ENCODE measurements at regions not wholly inside any gene's neighbourhood (a gene's known extent, or its start where the extent isn't known, plus 50 kb on each side); places are given as distances from the start of the nearest gene placed in this dataset.

DNA sequence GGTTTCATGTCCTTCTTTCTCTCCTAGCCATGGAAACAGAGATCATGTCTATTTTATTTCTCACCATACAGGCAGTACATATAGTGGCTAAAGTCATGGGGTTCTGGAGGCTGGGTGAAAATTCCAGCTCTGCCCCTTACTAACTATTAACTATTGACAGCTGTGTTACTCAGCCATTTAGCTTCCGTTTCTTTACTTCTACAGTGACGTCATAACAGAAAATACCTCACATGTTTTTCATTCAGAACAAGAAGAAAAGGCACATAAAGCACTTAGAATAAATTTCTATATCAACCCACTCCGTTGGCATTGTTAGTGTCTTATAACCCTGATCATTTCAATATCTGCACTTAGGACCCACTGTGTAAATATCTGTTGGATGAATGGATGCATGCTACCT is 1506.9 kb upstream of the TMEM132C start:
- intact Hi-C loops (cut with DNase I): no loop called here
- no peak overlapping the region for H3K4me3 ChIP-seq
- no peaks in the 10 kb centered on the region for H3K9me3 ChIP-seq (replicated peaks in 1 of 3)
- H3K36me3 ChIP-seq (replicated peaks in 1 of 2): no peaks in the 10 kb centered on the region
- WGBS, 4 donors: 58 to 79% (median 68%) methylated on average over 3 of the region's 3 CpGs
- DNase-seq: no peak
- no peaks in the 10 kb centered on the region for H3K27me3 ChIP-seq
- H3K27ac ChIP-seq: no peak overlapping the region
- TF ChIP-seq POLR2A (IDR thresholded peaks at IDR 0.05): no peak
- H3K4me1 ChIP-seq (replicated peaks in 1 of 2): no peaks in the 10 kb centered on the region

DNA sequence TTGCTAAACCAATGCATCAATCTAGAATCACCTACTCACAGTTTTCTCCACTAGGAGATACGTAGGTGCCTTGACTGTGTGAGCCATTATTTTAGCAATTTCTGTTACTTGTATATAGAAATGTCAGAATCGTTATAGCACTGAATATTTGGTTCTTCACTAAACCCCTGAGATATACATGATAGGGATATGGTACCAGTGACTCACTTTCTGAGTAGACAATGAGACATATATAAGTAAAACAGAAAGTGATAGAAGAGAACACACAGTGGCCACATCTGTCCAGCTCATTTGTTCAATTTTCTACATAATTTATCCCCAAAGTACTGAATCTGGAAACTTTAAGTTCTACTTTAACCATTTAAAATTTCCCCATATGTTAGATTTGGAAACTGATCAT is 1505.5 kb upstream of the TMEM132C start:
- intact Hi-C loops (cut with DNase I): no loop called here
- Histone ChIP-seq H3K4me3 (no peak overlapping the region), H3K36me3 (replicated peaks in 1 of 2) (no peaks in the 10 kb centered on the region), H3K27ac (no peak overlapping the region), H3K27me3 (no peaks in the 10 kb centered on the region), H3K4me1 (replicated peaks in 1 of 2) (no peaks in the 10 kb centered on the region), H3K9me3 (replicated peaks in 1 of 3) (no peaks in the 10 kb centered on the region)
- TF ChIP-seq POLR2A (IDR thresholded peaks at IDR 0.05): no peak
- TF ChIP-seq, protein P1, sequence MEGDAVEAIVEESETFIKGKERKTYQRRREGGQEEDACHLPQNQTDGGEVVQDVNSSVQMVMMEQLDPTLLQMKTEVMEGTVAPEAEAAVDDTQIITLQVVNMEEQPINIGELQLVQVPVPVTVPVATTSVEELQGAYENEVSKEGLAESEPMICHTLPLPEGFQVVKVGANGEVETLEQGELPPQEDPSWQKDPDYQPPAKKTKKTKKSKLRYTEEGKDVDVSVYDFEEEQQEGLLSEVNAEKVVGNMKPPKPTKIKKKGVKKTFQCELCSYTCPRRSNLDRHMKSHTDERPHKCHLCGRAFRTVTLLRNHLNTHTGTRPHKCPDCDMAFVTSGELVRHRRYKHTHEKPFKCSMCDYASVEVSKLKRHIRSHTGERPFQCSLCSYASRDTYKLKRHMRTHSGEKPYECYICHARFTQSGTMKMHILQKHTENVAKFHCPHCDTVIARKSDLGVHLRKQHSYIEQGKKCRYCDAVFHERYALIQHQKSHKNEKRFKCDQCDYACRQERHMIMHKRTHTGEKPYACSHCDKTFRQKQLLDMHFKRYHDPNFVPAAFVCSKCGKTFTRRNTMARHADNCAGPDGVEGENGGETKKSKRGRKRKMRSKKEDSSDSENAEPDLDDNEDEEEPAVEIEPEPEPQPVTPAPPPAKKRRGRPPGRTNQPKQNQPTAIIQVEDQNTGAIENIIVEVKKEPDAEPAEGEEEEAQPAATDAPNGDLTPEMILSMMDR (IDR thresholded peaks at IDR 0.05): no peak
- WGBS, 4 donors: 52 to 74% (median 55%) methylated on average over 2 of the region's 2 CpGs
- no peak for DNase-seq

DNA sequence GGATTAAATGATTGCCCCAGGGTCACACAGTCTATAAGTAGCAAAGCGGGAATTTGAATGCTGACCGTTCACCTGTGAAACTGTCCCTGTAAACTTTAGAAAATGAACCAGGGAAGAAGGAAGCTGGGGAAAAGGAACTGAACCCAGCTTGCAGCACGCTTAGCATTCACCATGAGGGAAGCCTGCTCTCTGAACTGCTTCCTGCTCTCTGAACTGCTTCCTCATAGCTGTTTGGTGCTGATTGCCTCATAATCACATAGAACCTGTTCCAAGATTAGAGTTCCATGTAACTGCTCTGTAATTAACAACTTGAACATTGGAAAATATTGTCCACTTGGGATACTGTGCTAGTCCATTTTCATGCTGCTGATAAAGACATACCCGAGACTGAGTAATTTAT is 1504.8 kb upstream of the TMEM132C start:
- Histone ChIP-seq H3K4me3 (no peak overlapping the region), H3K4me1 (replicated peaks in 1 of 2) (no peaks in the 10 kb centered on the region), H3K27me3 (no peaks in the 10 kb centered on the region), H3K36me3 (replicated peaks in 1 of 2) (no peaks in the 10 kb centered on the region), H3K9me3 (replicated peaks in 1 of 3) (no peaks in the 10 kb centered on the region), H3K27ac (no peak overlapping the region)
- TF ChIP-seq, protein P1 (IDR thresholded peaks at IDR 0.05): no peak
- no peak for TF ChIP-seq POLR2A (IDR thresholded peaks at IDR 0.05)
- no peak for DNase-seq
- WGBS, 4 donors: 75 to 78% (median 77%) methylated on average over 4 of the region's 4 CpGs
- intact Hi-C loops (cut with DNase I): no loop called here

DNA sequence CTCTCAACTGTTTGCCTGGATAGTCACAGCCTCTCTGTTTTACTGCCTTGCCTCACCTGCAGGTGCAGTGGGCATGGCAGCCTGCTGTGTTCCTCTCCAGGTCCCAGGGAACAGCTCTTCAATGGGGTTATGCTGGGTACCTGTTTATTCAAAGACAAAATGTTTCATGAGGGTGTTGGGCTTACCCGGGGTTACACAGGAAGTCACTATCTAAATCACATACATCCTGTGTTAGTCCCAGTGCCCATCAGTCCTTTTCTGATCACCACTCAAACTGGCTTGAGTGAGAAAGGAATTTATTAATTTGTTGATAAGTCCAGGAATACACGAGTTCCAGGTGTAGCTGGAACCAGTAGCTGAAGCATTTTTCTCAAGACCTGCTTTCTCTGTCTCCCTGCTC is 1503.6 kb upstream of the TMEM132C start:
- H3K4me3 ChIP-seq: no peak overlapping the region
- no peaks in the 10 kb centered on the region for H3K4me1 ChIP-seq (replicated peaks in 1 of 2)
- no peak for DNase-seq
- H3K9me3 ChIP-seq (replicated peaks in 1 of 3): no peaks in the 10 kb centered on the region
- H3K27me3 ChIP-seq: no peaks in the 10 kb centered on the region
- WGBS, 4 donors: 69 to 75% (median 72%) methylated on average over 2 of the region's 2 CpGs
- no peaks in the 10 kb centered on the region for H3K36me3 ChIP-seq (replicated peaks in 1 of 2)
- no peak for TF ChIP-seq POLR2A (IDR thresholded peaks at IDR 0.05)
- intact Hi-C loops (cut with DNase I): no loop called here
- H3K27ac ChIP-seq: no peak overlapping the region

DNA sequence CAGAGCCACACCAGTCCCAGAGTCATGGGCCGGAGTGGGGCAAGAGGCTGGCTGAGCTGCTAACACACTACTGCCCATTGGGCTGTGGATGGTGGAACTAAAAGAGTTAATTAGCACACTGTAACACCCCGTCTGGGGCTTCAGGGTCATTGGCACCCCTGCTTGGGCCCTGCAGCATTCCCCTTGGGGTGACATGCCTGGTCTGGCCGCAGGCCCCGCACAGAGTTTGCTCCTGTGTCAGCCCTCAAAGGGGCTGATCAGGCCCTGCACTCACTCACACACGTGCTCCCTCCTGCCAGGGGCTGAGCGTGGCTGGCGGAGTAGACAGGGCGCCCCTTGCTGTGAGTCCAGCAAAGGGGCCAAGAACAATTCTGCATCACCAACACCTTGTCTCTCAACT is 1499.6 kb upstream of the TMEM132C start:
- H3K4me1 ChIP-seq (replicated peaks in 1 of 2): no peaks in the 10 kb centered on the region
- H3K27me3 ChIP-seq: no peaks in the 10 kb centered on the region
- no peaks in the 10 kb centered on the region for H3K9me3 ChIP-seq (replicated peaks in 1 of 3)
- no peak overlapping the region for H3K27ac ChIP-seq
- TF ChIP-seq POLR2A (IDR thresholded peaks at IDR 0.05): no peak
- TF ChIP-seq, protein P1 (IDR thresholded peaks at IDR 0.05): no peak
- no peaks in the 10 kb centered on the region for H3K36me3 ChIP-seq (replicated peaks in 1 of 2)
- 74 to 93% (median 83%) methylated on average over 6 to 8 of the region's 8 CpGs for WGBS, 4 donors
- no peak for DNase-seq
- intact Hi-C loops (cut with DNase I): no loop called here
- H3K4me3 ChIP-seq: no peak overlapping the region

Measured in adrenal gland (tissue), 9 donors.